ENCODE measurements at regions not wholly inside any gene's neighbourhood (a gene's known extent, or its start where the extent isn't known, plus 50 kb on each side); places are given as distances from the start of the nearest gene placed in this dataset.

DNA sequence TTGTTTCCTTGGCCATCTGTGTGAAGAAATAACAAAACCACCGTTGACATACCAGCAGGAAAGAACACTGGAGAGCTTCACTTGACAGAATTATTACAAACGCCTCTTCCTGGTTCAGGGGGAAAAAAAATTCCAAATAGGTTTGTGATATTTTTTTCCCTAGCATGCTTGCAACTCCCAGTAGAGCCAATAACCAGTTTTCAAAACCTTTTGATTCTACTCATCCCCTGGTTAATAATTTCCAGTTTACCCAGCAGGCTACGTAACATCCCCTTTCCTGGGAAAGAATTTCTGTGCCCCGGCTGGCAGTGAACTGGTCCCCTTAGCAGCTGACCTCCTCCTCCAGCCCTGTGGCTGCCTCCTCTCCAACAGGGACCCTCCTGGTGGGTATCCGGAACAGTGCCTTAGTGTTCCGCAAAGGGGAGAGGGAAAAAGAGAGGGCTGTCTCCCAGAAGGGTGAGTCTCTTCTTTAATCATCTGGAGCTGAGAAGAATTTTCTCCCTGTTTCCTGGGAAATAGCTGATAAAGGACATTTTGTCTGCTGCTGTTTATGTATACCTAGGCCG is 72.8 kb upstream of the BOD1 start:
- TF ChIP-seq POLR2AphosphoS5 (IDR thresholded peaks at IDR 0.05; ENCODE audit: control insufficient read depth, insufficient read depth, low read depth, low read length) (no peak), EZH2 (IDR thresholded peaks at IDR 0.05; ENCODE audit: borderline replicate concordance, low read depth, low read length) (no peak), ZNF445 (CRISPR knock-in tag; IDR thresholded peaks at IDR 0.05; ENCODE audit: low read depth) (no peak), POLR2A (conservative IDR thresholded peaks at IDR 0.05) (no peak), TCF3 (CRISPR knock-in tag; IDR thresholded peaks at IDR 0.05) (no peak)
- TF ChIP-seq, protein P1, sequence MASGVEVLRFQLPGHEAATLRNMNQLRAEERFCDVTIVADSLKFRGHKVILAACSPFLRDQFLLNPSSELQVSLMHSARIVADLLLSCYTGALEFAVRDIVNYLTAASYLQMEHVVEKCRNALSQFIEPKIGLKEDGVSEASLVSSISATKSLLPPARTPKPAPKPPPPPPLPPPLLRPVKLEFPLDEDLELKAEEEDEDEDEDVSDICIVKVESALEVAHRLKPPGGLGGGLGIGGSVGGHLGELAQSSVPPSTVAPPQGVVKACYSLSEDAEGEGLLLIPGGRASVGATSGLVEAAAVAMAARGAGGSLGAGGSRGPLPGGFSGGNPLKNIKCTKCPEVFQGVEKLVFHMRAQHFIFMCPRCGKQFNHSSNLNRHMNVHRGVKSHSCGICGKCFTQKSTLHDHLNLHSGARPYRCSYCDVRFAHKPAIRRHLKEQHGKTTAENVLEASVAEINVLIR (CRISPR knock-in tag; IDR thresholded peaks at IDR 0.05), result no peak
- TF ChIP-seq, protein P2, sequence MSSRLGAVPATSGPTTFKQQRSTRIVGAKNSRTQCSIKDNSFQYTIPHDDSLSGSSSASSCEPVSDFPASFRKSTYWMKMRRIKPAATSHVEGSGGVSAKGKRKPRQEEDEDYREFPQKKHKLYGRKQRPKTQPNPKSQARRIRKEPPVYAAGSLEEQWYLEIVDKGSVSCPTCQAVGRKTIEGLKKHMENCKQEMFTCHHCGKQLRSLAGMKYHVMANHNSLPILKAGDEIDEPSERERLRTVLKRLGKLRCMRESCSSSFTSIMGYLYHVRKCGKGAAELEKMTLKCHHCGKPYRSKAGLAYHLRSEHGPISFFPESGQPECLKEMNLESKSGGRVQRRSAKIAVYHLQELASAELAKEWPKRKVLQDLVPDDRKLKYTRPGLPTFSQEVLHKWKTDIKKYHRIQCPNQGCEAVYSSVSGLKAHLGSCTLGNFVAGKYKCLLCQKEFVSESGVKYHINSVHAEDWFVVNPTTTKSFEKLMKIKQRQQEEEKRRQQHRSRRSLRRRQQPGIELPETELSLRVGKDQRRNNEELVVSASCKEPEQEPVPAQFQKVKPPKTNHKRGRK (tag; IDR thresholded peaks at IDR 0.05), result no peak

Data from K562 (cell line).